PC-3 (cell line): ENCODE measurements at regions not wholly inside any gene's neighbourhood (a gene's known extent, or its start where the extent isn't known, plus 50 kb on each side); places are given as distances from the start of the nearest gene placed in this dataset.

Experiments
- EZH2 ChIP-seq: fragments of 300-600 bp; sonication (generic); IDR thresholded peaks from one replicate; pipeline ENCODE4 v1.6.1; 2017; ENCODE audit warnings: antibody characterized with exemption, mild to moderate bottlenecking, low read length; ENCODE audit not compliant: unreplicated experiment
- EZH2phosphoT487 ChIP-seq: fragments of 300-600 bp; sonication (generic); IDR thresholded peaks from 2 replicates; pipeline ENCODE4 v1.6.1; 2018; ENCODE audit warnings: mild to moderate bottlenecking, antibody characterized with exemption, low read length, borderline replicate concordance
- TF ChIP-seq, protein P1 (sequence below): fragments of 300-600 bp; sonication (generic); conservative IDR thresholded peaks from 2 replicates; pipeline ENCODE4 v1.5.1; 2017; ENCODE audit warnings: antibody characterized with exemption, low read depth, mild to moderate bottlenecking, low read length

DNA sequence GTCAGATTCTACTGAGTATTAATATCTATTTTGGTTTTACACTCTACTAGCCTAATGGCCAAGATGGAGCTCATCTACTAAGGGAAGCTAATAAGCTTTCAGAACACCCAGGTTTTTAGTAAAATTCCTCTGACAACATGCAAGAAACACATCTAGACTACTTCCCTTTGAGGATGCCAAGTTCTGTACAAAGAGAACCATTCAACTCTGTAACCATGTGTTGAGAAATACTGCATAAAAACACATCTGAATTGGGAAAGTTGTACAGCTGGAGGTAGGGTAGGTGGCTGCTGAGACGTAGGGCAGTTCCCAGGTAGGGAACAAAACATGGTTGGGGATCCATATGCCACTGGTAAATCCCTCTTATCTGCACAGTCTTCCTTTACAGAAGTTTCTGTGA is 66.2 kb downstream of the SC5D start:
- TF ChIP-seq, protein P1, sequence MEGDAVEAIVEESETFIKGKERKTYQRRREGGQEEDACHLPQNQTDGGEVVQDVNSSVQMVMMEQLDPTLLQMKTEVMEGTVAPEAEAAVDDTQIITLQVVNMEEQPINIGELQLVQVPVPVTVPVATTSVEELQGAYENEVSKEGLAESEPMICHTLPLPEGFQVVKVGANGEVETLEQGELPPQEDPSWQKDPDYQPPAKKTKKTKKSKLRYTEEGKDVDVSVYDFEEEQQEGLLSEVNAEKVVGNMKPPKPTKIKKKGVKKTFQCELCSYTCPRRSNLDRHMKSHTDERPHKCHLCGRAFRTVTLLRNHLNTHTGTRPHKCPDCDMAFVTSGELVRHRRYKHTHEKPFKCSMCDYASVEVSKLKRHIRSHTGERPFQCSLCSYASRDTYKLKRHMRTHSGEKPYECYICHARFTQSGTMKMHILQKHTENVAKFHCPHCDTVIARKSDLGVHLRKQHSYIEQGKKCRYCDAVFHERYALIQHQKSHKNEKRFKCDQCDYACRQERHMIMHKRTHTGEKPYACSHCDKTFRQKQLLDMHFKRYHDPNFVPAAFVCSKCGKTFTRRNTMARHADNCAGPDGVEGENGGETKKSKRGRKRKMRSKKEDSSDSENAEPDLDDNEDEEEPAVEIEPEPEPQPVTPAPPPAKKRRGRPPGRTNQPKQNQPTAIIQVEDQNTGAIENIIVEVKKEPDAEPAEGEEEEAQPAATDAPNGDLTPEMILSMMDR: no peak
- TF ChIP-seq EZH2: no peak
- TF ChIP-seq EZH2phosphoT487: no peak
